WTC11 (cell line): ENCODE measurements at regions not wholly inside any gene's neighbourhood (a gene's known extent, or its start where the extent isn't known, plus 50 kb on each side); places are given as distances from the start of the nearest gene placed in this dataset.

Experiments used
- ATAC-seq: fragments of 200-7000 bp; cut with Tn5 transposase; 2 replicates; pipeline ENCODE4 v1.10.0; 2021; ENCODE audit warnings: mild to moderate bottlenecking, moderate library complexity
- CTCF ChIA-PET: fragments of 300-600 bp; sonication (Branson Sonifier 250); formaldehyde crosslinking; loops from one replicate; lab custom pipeline; 2021; ENCODE audit warnings: antibody characterized with exemption; lab: Charles Lee
- POLR2A ChIA-PET: fragments of 350-600 bp; sonication (Branson Sonifier 250); formaldehyde crosslinking; loops from one replicate; lab custom pipeline; 2021; ENCODE audit warnings: antibody characterized with exemption; lab: Charles Lee
- DNase-seq: peaks from one replicate; pipeline ENCODE4 v3.0.0; 2021; ENCODE audit warnings: low spot score
- H3K27ac Mint-ChIP-seq: 2 replicates; pipeline ENCODE4 v1.8.0; 2021; ENCODE audit warnings: mixed read lengths
- H3K27me3 Mint-ChIP-seq: 2 replicates; pipeline ENCODE4 v1.8.0; 2021; ENCODE audit warnings: low read depth, mild to moderate bottlenecking, moderate library complexity, mixed read lengths
- H3K36me3 Mint-ChIP-seq: 2 replicates; pipeline ENCODE4 v1.8.0; 2021; ENCODE audit warnings: mixed read lengths
- H3K4me1 Mint-ChIP-seq: 2 replicates; pipeline ENCODE4 v1.8.0; 2022; ENCODE audit warnings: mixed read lengths
- H3K4me3 Mint-ChIP-seq: 2 replicates; pipeline ENCODE4 v1.8.0; 2021; ENCODE audit warnings: mild to moderate bottlenecking, moderate library complexity, mixed read lengths
- H3K9me3 Mint-ChIP-seq: 2 replicates; pipeline ENCODE4 v1.8.0; 2021; ENCODE audit warnings: mixed read lengths
- CDX4 ChIP-seq: fragments of 250-450 bp; sonication (Bioruptor Pico); IDR thresholded peaks from 2 replicates; pipeline ENCODE4 v1.9.0; 2021; ENCODE audit warnings: moderate library complexity, mild to moderate bottlenecking, inconsistent platforms, borderline replicate concordance
- E2F5 ChIP-seq: sonication (generic); formaldehyde crosslinking; IDR thresholded peaks from 2 replicates; pipeline ENCODE4 v1.8.1; 2022; ENCODE audit warnings: mild to moderate bottlenecking, moderate library complexity, missing genetic modification reagents
- EMX1 ChIP-seq: fragments of 250-450 bp; sonication (Bioruptor Pico); IDR thresholded peaks from 2 replicates; pipeline ENCODE4 v1.8.0; 2021; ENCODE audit warnings: mild to moderate bottlenecking
- ESRRA ChIP-seq: sonication (generic); formaldehyde crosslinking; IDR thresholded peaks from 2 replicates; pipeline ENCODE4 v1.8.1; 2022; ENCODE audit warnings: mild to moderate bottlenecking, missing genetic modification reagents, borderline replicate concordance
- GRHL2 ChIP-seq: fragments of 250-450 bp; sonication (Bioruptor Pico); IDR thresholded peaks from 2 replicates; pipeline ENCODE4 v1.8.0; 2022; ENCODE audit warnings: mild to moderate bottlenecking, moderate library complexity; ENCODE audit not compliant: insufficient replicate concordance, severe bottlenecking
- GTF2I ChIP-seq: fragments of 250-450 bp; sonication (Bioruptor Pico); conservative IDR thresholded peaks from 2 replicates; pipeline ENCODE4 v1.4.0; 2021; ENCODE audit warnings: mild to moderate bottlenecking
- HMGXB4 ChIP-seq: sonication (generic); formaldehyde crosslinking; IDR thresholded peaks from 2 replicates; pipeline ENCODE4 v1.8.1; 2023; ENCODE audit warnings: mild to moderate bottlenecking, moderate library complexity, missing genetic modification reagents
- KAT7 ChIP-seq: sonication (generic); formaldehyde crosslinking; IDR thresholded peaks from 2 replicates; pipeline ENCODE4 v1.8.1; 2023; ENCODE audit warnings: missing genetic modification reagents, mild to moderate bottlenecking, borderline replicate concordance
- MAX ChIP-seq: sonication (generic); formaldehyde crosslinking; IDR thresholded peaks from 2 replicates; pipeline ENCODE4 v1.8.0; 2022; ENCODE audit warnings: mild to moderate bottlenecking, missing genetic modification reagents
- MYBL2 ChIP-seq: sonication (generic); formaldehyde crosslinking; IDR thresholded peaks from 2 replicates; pipeline ENCODE4 v1.8.1; 2023; ENCODE audit warnings: mild to moderate bottlenecking, moderate library complexity, missing genetic modification reagents
- NFATC4 ChIP-seq: fragments of 250-450 bp; sonication (Bioruptor Pico); IDR thresholded peaks from 2 replicates; pipeline ENCODE4 v1.9.0; 2021; ENCODE audit warnings: mild to moderate bottlenecking
- NR3C1 ChIP-seq: sonication (generic); formaldehyde crosslinking; conservative IDR thresholded peaks from 2 replicates; pipeline ENCODE4 v1.8.1; 2023; ENCODE audit warnings: low read depth, mild to moderate bottlenecking, missing genetic modification reagents
- OVOL2 ChIP-seq: fragments of 250-450 bp; sonication (Bioruptor Pico); IDR thresholded peaks from 2 replicates; pipeline ENCODE4 v1.9.0; 2021; ENCODE audit warnings: mild to moderate bottlenecking, borderline replicate concordance
- SMAD3 ChIP-seq: sonication (generic); formaldehyde crosslinking; IDR thresholded peaks from 2 replicates; pipeline ENCODE4 v1.8.0; 2022; ENCODE audit warnings: missing genetic modification reagents, mild to moderate bottlenecking, borderline replicate concordance
- SP1 ChIP-seq: sonication (generic); formaldehyde crosslinking; conservative IDR thresholded peaks from 2 replicates; pipeline ENCODE4 v1.8.1; 2022; ENCODE audit warnings: missing genetic modification reagents
- TEAD1 ChIP-seq: sonication (generic); formaldehyde crosslinking; IDR thresholded peaks from 2 replicates; pipeline ENCODE4 v1.8.0; 2022; ENCODE audit warnings: mild to moderate bottlenecking, missing genetic modification reagents
- TP53 ChIP-seq: sonication (generic); formaldehyde crosslinking; IDR thresholded peaks from 2 replicates; pipeline ENCODE4 v1.8.1; 2023; ENCODE audit warnings: mild to moderate bottlenecking, missing genetic modification reagents
- ZNF232 ChIP-seq: sonication (generic); formaldehyde crosslinking; IDR thresholded peaks from 2 replicates; pipeline ENCODE4 v1.8.0; 2022; ENCODE audit warnings: mild to moderate bottlenecking, missing genetic modification reagents
- ZNF263 ChIP-seq: sonication (generic); formaldehyde crosslinking; IDR thresholded peaks from 2 replicates; pipeline ENCODE4 v1.8.1; 2022; ENCODE audit warnings: low read depth, mild to moderate bottlenecking, moderate library complexity, missing genetic modification reagents
- ZNF416 ChIP-seq: fragments of 250-450 bp; sonication (Bioruptor Pico); IDR thresholded peaks from 2 replicates; pipeline ENCODE4 v1.9.0; 2021; ENCODE audit warnings: mild to moderate bottlenecking, inconsistent platforms
- ZNF512 ChIP-seq: sonication (generic); formaldehyde crosslinking; IDR thresholded peaks from 2 replicates; pipeline ENCODE4 v1.8.1; 2022; ENCODE audit warnings: missing genetic modification reagents, borderline replicate concordance
- ZNF532 ChIP-seq: fragments of 250-450 bp; sonication (Bioruptor Pico); IDR thresholded peaks from 2 replicates; pipeline ENCODE4 v1.9.0; 2021; ENCODE audit warnings: mild to moderate bottlenecking, borderline replicate concordance
- ZSCAN18 ChIP-seq: fragments of 250-450 bp; sonication (Bioruptor Pico); IDR thresholded peaks from 2 replicates; pipeline ENCODE4 v2.1.2; 2022; ENCODE audit warnings: mild to moderate bottlenecking, moderate library complexity

- no peak for TF ChIP-seq CDX4 (CRISPR knock-in tag)
- TF ChIP-seq ESRRA (CRISPR knock-in tag), result no peak
- TF ChIP-seq EMX1 (CRISPR knock-in tag), result no peak
- no peak for TF ChIP-seq MAX (CRISPR knock-in tag)
Observed at GRCh38 chr13:23039266-23039935, 141.4 kb upstream of the SGCG start (continued).

GRCh38 chr13:23042181-23042580, 138.6 kb upstream of the SGCG start:
- no peak for TF ChIP-seq HMGXB4 (CRISPR knock-in tag)
- TF ChIP-seq, all 79 proteins: peak for 0
- peaks cover 7% of the 10 kb centered on the region for H3K4me1 Mint-ChIP-seq
- no peaks in the 10 kb centered on the region for H3K36me3 Mint-ChIP-seq
- no peak overlapping the region for H3K27ac Mint-ChIP-seq
- H3K4me3 Mint-ChIP-seq, result no peak overlapping the region
- DNase-seq (no peak), ATAC-seq (no peak)
- peaks cover 8% of the 10 kb centered on the region; the same call in 1 of the 2 replicates for H3K9me3 Mint-ChIP-seq
- ChIA-PET CTCF (no interaction called here), POLR2A (no interaction called here)
- no peaks in the 10 kb centered on the region for H3K27me3 Mint-ChIP-seq

GRCh38 chr13:23044906-23045305, 135.9 kb upstream of the SGCG start:
- no peak overlapping the region for H3K4me3 Mint-ChIP-seq
- H3K9me3 Mint-ChIP-seq, result peaks cover 8% of the 10 kb centered on the region; the same call in 1 of the 2 replicates
- ChIA-PET CTCF (no interaction called here), POLR2A (no interaction called here)
- no peak for ATAC-seq
- DNase-seq, result no peak
- no peaks in the 10 kb centered on the region for H3K36me3 Mint-ChIP-seq
- no peaks in the 10 kb centered on the region for H3K4me1 Mint-ChIP-seq
- no peak overlapping the region for H3K27ac Mint-ChIP-seq
- no peaks in the 10 kb centered on the region for H3K27me3 Mint-ChIP-seq
- TF ChIP-seq ZNF232 (no peak), OVOL2 (no peak), EMX1 (CRISPR knock-in tag) (no peak), SMAD3 (CRISPR knock-in tag) (no peak), ZNF532 (CRISPR knock-in tag) (no peak), SP1 (CRISPR knock-in tag) (no peak), GTF2I (CRISPR knock-in tag) (no peak), MYBL2 (CRISPR knock-in tag) (no peak), NR3C1 (no peak), ZNF263 (CRISPR knock-in tag) (no peak), ZSCAN18 (CRISPR knock-in tag) (no peak), ZNF512 (CRISPR knock-in tag) (no peak), NFATC4 (CRISPR knock-in tag) (no peak), E2F5 (no peak), KAT7 (CRISPR knock-in tag) (no peak), ZNF416 (CRISPR knock-in tag) (no peak), TEAD1 (CRISPR knock-in tag) (no peak), GRHL2 (CRISPR knock-in tag) (no peak), TP53 (CRISPR knock-in tag) (no peak)
